NCI-H2171 (cell line): ENCODE measurements at regions not wholly inside any gene's neighbourhood (a gene's known extent, or its start where the extent isn't known, plus 50 kb on each side); places are given as distances from the start of the nearest gene placed in this dataset.
"Not testable (repeated sequence)": the region's sequence is repeated elsewhere in the genome, so short reads cannot be mapped to it uniquely, and the experiment has no call there.

Source experiments
- DNase-seq: peaks from one replicate; lab custom pipeline; 2025; lab: John Stamatoyannopoulos, UW

DNA sequence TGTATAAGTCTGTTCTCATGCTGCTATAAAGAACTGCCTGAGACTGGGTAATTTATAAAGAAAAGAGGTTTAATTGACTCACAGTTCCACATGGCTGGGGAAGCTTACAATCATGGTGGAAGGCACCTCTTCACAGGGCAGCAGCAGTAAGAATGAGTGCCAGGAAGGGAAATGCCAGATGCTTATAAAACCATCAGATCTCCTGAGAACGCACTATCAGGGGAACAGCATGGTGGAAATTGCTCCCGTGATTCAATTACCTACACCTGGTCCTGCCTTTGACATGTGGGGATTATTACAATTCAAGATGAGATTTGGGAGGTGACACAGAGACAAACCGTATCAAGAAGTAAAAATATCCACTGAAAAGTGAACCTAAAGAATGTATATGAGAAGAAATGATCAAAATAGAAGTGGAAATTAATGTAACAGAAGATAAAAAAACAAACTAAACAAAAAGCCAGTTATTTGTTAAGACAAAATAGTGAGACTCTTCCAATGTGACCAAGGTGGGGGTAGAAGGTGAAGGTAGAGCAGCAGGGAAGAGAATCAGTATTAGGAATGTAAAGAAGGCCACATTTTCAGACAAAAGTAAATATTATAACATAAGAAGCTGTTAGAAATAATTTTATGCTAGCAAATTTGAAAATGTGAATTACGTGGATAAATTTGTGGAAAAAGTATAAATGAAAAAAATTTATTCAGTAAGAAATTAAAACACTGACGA lies 372.9 kb downstream of the NKX6-1 start:
- DNase-seq = peak; percentile 34

DNA sequence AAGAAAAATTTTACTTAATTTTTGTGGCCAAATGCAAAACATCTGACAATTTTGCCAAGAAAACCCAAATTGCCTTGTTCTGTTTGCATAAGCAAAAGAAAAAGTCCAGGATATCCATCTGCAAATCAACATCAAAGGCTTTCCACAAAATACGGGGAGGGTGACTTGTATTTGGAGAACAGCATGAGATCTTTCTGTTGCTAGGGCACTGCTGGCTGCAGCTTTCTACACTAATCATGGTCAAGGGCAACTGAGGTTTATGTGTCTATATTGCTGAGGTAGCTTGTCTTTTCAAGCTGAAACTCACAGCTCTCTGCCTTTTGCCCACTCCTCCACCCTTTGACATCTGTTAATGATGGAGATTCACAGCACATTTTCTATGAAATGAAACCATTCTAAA lies 389.1 kb downstream of the NKX6-1 start:
- no peak for DNase-seq

DNA sequence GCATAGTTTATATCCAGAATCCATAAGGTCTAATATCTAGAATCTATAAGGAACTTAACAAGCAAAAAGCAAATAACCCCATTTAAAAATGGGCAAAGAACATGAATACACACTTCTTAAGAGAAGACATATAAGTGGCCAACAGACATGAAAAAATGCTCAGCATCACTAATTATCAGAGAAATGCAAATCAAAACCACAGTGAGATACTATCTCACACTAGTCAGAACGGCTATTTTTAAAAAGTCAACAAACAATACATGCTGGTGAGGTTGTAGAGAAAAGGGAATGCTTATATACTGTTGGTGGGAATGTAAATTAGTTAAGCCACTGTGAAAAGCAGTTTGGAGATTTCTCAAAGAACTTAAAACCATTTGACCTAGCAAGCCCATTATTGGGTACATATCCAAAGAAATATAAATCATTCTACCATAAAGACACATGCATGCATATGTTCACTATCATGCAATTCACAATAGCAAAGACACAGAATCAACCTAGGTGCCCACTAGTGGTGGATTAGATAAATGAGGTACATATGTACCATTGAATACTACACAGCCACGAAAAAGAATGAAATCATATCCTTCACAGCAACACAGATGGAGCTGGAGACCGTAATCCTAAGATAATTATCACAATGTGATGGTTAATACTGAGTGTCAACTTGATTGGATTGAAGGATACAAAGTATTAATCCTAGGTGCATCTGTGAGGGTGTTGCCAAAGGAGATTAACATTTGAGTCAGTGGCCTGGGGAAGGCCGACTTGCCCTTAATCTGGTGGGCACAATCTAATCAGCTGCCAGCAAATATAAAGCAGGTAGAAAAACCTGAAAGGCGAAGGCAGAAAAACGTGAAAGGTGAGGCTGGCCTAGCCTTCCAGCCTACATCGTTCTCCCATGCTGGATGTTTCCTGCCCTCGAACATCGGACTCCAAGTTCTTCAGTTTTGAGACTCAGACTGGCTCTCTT lies 397.2 kb downstream of the NKX6-1 start:
- DNase-seq = not testable (repeated sequence)

DNA sequence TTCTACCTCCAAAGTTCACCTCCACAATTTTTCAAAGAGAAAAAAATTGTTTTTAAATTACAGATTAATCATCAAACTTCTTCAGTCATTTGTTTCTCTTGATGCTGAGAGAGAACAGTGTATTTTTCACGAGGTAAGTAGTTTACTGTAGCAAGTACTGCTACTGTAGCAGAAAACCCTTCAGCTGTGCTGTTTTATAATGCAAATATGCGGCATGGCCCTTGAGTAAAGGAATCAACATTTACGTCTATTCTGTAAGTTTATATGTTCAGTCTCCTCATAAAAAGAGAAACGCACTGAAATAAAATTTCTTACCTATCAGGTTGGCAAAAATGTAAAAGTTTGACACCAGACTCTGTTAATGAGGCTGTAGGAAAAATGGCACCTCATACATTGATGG lies 399.0 kb downstream of the NKX6-1 start:
- no peak for DNase-seq

DNA sequence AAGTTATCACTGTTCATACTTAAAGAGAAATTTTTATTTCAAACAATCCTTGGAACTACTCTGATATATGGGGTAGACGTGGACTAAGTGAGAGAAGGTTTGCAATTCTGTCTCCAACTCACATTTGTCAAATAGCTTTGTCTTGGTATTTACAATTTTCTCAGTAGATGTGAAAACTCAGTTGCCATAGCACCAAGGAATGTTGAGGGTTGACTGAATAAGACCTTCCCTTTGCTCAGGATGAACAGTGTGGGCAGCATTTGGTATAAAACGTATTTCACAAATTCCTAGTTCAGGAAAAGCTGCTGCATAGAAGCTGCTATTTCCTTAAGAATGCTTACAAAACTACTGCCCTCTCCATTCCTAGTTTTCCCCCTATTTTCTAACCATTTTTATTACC lies 399.5 kb downstream of the NKX6-1 start:
- no peak for DNase-seq

DNA sequence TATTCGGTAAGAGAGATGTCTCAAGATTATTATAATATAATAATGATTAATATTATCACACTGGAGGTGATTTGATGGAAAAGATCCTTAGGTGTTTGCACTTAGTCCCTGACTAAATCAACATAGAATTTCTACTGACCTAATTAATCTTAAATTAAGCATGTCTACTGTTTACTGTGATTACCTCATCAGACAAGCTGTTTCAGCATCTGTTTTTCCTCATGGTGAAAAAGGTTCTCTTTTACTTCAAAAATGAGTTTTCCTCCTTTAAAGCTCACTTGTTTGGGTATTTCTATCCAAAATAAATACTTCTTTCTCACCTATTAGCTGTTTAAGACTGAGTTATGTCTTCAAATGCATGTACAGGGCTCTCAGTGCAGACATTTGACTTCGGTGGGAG lies 407.8 kb downstream of the NKX6-1 start:
- no peak for DNase-seq

DNA sequence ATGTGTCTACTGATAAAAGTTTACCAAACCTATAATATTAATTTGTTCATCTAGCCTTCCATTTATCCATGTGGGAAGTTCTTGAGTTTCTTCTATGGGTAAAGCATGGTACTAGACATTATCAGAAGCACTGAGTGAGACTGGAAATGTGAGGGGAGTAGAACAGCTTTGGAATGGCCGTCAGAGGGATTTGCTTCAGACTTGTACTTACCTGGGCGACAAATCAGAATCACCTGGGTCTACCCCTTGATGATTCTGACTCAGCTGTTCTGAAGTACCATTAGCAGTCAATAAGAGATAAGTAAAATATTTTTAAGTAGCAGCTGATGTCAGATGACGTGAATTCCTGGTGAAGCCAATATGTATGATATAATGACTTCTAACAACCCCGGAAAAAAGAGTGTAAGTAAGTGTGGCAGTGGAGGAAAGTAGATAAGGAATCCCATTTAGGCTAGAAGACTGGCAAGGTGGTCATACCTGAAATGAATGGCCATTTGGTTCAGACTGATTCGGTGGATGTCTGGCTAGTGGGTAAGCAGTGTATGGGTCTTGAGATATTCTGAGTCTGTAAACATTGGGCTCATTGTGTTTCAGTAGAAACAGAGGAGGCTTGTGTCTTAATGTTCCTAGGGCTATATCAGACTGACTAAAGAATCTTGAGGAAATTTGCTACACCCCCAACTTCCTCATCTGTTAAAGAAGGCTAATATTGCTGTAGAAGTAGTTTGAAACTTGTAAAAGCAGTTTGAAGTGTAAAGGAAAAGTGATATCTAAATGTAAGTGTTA lies 409.2 kb downstream of the NKX6-1 start:
- DNase-seq = no peak

DNA sequence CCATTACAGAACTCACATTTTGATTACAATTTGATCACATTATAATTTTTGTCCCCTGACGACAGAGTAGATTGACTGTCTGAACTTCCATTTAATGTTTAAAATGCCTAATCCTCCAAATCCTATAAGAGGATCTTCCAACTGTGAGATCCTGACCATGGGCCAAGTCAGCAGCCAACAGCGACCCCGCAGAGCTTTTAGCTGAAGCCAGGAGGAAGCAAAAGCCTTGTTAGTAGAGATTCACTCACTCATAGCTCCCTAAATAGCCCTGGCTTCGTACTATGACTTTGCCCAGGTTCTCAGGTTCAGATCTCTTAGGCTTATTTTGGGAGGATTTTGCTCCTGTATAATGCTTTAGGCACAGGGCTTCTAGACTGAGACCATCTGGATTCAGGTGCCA lies 413.1 kb downstream of the NKX6-1 start:
- no peak for DNase-seq

DNA sequence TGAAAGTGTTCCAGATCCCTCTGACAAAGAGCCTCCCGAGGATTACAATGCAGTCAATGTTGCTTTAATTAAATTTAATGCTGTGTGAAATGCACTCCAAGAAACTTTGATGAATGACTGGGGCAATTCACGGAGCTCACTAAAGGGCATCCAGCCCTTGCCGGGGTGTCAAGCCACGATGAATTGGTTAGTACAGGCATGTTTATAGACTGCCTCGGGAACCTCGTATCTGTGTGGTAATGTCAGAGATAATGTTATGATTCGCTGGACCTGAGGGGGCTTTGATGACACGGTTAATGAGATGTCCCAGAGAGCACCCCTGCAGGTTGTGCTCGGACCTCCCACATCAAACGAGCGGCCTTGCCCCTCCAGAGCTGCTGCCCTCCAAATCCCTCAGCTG lies 428.8 kb downstream of the NKX6-1 start:
- no peak for DNase-seq

DNA sequence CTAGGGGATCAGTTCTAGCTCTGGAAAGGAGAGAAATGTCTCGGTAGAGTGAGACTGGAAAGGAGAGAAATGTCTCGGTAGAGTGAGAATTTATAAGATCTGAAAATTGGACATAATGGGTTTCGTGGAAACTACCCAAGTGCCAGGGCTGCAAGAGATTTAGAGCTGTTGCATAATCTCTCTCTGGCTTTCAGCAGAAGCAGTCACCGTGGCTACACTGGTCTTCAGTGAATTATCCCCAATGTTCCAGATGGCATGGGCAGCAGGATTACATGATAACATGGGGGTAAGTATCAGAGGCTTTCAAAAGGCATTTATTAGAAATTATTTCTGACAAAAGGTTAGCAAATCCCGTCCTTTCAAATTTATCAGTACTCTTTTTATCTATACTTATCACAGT lies 435.5 kb downstream of the NKX6-1 start:
- DNase-seq = no peak

DNA sequence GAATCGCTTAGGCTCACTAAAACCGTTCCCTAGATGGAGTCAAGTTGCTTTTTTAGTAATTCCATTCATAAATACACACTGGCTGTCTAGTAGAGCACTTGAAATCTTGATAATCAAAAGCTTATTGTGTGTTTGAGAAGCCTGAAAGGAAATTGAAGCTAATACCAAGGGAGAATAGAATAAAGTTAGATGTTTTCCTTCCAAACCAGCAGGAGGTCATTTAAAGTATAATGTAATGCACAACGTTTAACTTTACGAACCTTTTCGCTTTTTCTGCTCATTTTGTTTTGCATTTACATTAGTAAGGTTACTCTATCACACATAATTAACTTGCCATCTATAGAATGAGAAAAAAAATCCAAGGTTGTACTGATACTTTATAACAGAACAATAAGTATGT lies 440.9 kb downstream of the NKX6-1 start:
- no peak for DNase-seq

DNA sequence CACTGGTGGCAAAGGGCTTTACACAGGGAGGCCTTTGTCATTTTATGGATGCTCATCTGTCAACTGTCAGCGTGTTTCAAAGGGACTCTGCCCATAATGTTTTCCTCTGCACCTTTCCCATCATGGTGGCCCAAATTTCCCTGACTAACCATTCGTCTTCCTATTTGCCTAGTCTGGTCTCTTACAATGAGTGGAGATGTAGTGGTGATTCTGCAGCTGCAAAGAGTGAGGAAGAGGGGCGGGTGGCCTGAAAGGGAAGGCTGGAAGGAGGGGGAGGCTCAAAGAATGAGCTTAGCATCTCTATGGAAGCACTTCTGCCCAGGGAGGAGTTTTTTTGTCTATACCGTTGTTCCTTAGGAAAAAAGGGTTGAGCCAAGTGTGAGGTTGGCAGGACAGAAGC lies 447.5 kb downstream of the NKX6-1 start:
- DNase-seq = no peak

DNA sequence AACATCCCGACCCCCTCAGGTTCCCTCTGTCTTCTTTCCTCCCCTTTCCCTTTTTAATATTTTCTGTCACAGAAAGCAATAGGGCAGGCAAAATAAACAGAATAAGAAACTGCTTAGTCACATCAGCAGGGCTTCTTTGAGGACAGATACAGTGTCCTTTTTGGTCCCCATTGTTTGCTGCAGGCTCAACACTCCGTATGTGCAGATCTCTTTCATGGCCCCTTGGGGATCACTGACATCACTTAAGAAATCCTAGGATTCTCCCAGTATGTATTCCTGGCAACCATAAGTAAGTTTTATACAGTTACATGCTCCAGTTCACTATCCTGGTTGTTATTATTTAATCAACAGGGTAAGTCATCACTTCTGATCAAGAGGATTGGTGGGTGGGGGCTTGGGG lies 448.0 kb downstream of the NKX6-1 start:
- DNase-seq = peak; percentile 0

DNA sequence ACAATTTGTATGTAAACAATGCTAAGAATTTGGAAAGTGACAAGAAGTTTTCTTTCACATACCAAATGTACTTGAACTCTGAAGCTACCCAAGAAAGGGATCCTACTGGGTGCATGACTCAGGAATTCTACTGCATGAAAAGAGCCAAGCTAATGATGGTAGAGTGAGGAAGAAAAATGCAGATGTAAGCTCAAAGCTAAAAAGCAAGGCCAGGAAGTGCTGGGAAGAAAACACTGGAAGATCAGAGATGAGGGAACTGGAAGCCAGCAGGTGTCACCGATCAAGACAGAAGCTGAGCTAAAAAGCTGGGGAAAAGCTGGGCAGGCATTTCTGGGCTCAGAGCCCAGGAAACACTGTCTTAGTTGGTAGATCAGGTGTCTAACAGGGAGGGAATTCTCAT lies 449.1 kb downstream of the NKX6-1 start:
- peak; percentile 5 for DNase-seq

DNA sequence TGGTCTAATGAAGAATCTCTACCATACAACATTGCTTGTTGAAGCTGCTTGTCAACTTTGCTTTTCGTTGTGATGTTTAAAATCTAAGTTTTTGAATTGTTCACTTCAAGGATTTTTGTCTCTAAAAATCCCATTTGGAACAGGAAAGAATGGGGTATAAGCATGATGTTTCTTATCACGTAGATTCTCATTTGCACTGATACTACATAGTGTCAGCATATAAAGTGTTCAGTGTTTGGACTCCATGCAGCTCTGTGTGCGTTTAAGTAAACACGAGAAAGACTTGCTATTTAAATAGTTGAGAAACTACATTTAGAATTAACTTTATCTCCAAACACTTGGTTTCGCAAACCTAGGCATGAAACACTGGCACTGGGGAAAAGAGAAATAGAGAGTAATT lies 452.5 kb downstream of the NKX6-1 start:
- DNase-seq = no peak

DNA sequence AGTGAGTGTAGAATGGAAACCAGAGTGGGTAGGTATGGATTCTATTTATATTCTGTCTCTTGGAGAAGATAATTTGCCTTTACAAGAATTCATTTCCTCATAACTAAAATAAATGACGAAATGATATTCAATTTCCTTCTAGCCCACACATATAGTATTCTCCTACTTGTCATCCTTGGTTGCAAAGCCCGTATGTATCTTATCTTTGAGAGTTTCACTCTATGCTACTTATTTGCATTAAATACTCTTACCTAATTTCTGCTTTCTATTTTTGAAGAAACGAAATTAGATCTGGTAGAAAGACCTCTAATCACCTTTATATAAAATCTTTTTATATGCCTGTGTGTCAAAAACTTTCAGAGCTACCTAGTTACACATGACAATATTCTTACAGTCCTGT lies 457.7 kb downstream of the NKX6-1 start:
- no peak for DNase-seq

DNA sequence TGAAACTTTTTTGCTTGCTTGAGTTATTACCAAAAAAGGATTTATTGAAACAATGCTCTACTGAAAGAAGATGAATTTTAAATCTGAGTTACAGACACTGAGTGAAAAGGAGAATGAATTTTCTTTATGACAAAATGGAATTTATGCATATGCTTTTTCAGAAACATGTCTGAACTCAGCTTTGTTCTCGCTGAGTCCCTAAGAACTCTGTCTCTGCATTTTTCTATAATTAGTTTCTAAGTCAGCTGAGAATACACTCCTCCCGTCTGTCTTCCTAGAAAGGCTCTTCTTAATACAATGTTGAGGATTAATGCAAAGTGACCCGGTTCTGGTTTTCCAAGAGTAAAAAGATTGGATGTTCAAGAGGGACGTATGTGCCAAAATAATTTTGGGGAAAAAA lies 463.5 kb downstream of the NKX6-1 start:
- DNase-seq = no peak

DNA sequence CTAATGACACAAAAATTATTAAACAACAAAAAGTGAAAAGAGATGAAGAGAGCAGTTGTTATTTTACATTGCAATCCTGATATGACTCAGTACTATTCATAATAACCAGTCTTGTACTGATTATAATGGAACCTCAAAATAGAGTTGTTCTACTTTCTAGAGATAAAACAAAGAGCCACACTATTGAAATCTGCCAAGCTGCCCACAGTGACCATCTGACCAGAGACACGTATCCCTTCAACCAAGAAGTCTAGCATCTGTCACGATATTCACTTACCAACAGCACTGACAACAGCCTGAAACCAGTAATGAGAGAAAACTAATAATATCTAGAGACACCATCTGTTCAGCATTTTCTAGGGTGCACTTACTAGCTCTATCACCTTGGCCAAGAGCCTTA lies 466.7 kb downstream of the NKX6-1 start:
- DNase-seq = peak; percentile 13

DNA sequence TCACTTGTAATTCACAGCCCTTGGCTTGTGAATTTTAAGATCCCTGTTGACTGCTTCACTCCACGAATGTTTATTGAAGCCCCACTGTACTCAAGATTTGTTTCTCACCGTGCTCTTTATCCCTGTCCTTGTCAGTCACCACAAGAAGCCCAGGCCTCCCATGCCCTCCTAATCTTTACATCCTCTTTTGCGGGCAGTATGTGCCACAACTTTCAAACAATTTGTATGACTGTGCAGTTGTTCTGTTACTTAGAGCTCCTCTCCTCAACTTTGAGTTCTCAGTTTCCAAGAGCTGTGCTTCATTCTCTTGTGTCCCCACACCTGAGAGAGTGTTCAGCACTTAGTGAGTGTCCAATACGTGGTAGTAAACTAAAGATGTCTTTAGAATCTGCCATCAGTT lies 467.7 kb downstream of the NKX6-1 start:
- DNase-seq = no peak

DNA sequence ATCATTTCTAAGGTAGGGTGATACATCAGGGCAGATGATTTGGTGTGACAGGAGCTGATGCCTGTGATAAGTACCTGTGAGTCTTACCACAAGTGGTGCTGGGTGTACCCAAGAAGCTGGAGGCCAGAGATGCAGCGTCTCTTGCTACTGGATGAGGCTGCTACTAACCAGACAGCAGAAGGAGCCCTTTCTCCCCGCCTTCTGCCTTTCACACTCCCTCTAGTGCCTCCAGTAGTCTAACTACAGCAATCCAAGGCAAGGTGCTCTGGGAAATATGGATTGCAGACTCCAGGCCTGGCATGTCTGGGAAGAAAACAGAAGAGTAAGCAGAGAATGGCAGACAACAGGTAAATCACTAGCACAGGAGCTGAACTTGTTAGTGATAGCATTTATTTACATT lies 470.8 kb downstream of the NKX6-1 start:
- no peak for DNase-seq

DNA sequence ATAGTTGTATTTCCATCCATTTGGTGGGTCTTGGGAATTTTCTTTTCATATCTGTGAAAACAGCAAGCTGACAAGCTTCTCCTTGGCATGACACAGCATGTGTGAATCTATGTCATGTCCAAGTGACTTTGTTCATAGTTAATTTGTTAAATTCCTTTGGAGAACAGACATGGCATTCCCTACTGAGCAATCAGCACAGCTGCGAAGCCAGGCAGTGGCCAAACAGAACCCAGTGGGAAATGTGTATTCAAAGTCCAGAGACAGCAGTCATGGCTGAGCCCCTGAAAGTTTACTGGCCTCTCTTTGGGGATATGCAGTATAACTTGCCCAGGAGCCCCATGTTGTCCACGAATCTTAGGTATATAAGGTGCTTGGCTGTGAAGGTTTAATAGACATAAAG lies 474.7 kb downstream of the NKX6-1 start:
- no peak for DNase-seq

DNA sequence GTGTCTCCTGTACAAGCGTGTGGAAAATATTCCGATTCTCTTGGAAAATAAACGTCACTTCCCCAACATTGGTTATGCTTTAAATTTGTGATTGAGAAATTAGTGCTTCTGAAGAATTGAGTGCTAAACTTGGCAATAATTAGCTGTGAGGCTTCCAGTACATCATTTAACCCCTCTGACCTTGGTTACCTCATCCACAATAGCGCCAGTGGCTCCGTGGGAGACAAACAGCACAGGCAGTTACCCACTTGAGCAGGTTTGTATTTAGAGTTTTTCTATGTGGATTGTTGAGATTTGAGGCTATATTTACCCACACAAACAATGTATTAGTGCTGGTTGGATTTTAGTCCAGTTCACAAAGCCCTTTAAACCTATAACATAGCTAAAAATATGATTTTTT lies 476.5 kb downstream of the NKX6-1 start:
- no peak for DNase-seq

DNA sequence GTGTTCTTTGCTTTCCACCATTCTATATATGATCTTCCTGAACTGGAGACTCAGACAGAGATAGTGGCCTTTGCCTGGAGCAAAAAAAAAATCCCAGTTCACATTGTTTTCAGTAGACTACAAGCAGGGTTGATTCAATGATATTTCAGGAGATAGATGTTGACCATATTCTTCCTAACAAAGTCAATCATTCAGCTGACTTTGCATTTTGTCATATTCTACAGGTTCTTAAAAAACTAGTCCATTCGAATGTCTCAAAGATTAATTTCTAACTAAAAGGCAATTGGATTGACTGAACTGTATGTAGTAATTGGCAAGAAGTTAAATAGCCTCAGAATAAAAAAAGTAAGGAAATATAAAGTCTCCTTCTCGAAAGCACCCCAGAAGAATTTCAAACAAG lies 479.5 kb downstream of the NKX6-1 start:
- no peak for DNase-seq
